OCI-LY7 (cell line): ENCODE measurements at regions not wholly inside any gene's neighbourhood (a gene's known extent, or its start where the extent isn't known, plus 50 kb on each side); places are given as distances from the start of the nearest gene placed in this dataset.

Source experiments
- EZH2phosphoT487 ChIP-seq: fragments of 200-600 bp; sonication (generic); IDR thresholded peaks from 2 replicates; pipeline ENCODE4 v1.6.1; 2018; ENCODE audit warnings: low read depth, borderline replicate concordance, mild to moderate bottlenecking, mixed run types, antibody characterized with exemption, low read length, moderate library complexity, mixed read lengths
- TF ChIP-seq, protein P1 (sequence below): fragments of 200-600 bp; sonication (generic); conservative IDR thresholded peaks from 2 replicates; pipeline ENCODE4 v1.5.1; 2014; ENCODE audit warnings: mild to moderate bottlenecking, antibody characterized with exemption, low read length, moderate library complexity, mixed read lengths

GRCh38 chr7:142592231-142592630 lies 157.0 kb upstream of the PRSS1 start:
- TF ChIP-seq, protein P1, sequence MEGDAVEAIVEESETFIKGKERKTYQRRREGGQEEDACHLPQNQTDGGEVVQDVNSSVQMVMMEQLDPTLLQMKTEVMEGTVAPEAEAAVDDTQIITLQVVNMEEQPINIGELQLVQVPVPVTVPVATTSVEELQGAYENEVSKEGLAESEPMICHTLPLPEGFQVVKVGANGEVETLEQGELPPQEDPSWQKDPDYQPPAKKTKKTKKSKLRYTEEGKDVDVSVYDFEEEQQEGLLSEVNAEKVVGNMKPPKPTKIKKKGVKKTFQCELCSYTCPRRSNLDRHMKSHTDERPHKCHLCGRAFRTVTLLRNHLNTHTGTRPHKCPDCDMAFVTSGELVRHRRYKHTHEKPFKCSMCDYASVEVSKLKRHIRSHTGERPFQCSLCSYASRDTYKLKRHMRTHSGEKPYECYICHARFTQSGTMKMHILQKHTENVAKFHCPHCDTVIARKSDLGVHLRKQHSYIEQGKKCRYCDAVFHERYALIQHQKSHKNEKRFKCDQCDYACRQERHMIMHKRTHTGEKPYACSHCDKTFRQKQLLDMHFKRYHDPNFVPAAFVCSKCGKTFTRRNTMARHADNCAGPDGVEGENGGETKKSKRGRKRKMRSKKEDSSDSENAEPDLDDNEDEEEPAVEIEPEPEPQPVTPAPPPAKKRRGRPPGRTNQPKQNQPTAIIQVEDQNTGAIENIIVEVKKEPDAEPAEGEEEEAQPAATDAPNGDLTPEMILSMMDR: no peak
- no peak for TF ChIP-seq EZH2phosphoT487
